ENCODE measurements at regions not wholly inside any gene's neighbourhood (a gene's known extent, or its start where the extent isn't known, plus 50 kb on each side); places are given as distances from the start of the nearest gene placed in this dataset.

- H3K4me3 ChIP-seq, result no peak overlapping the region
- H3K27ac ChIP-seq, result no peak overlapping the region
- DNase-seq, result no peak
- H3K4me1 ChIP-seq, result no peaks in the 10 kb centered on the region
- WGBS, 2 donors, result 63 to 88% methylated on average over 1 of the region's 1 CpG
- no peaks in the 10 kb centered on the region for H3K9me3 ChIP-seq
- H3K27me3 ChIP-seq, result no peaks in the 10 kb centered on the region
- no peak for TF ChIP-seq POLR2AphosphoS5 (IDR thresholded peaks at IDR 0.05)
- TF ChIP-seq CTCF (IDR thresholded peaks at IDR 0.05), result no peak
- no peak for TF ChIP-seq POLR2A (IDR thresholded peaks at IDR 0.05)
- TF ChIP-seq EP300 (IDR thresholded peaks at IDR 0.05), result no peak
- no peaks in the 10 kb centered on the region for H3K36me3 ChIP-seq
- intact Hi-C loops (cut with DNase I), result no loop called here
Observed at GRCh38 chr15:95121191-95121590, 889.8 kb downstream of the MCTP2 start.

- no peaks in the 10 kb centered on the region for H3K9me3 ChIP-seq
- WGBS, 2 donors, result 93 to 95% methylated on average over 2 of the region's 2 CpGs
- no peak overlapping the region for H3K27ac ChIP-seq
- TF ChIP-seq POLR2AphosphoS5 (IDR thresholded peaks at IDR 0.05) (no peak), EP300 (IDR thresholded peaks at IDR 0.05) (no peak), CTCF (IDR thresholded peaks at IDR 0.05) (no peak), POLR2A (IDR thresholded peaks at IDR 0.05) (no peak)
- intact Hi-C loops (cut with DNase I), result no loop called here
- DNase-seq, result no peak
- peaks cover 0 to 6% (median 0%) of the 10 kb centered on the region in 4 donors for H3K4me1 ChIP-seq
- H3K4me3 ChIP-seq, result no peak overlapping the region
- H3K27me3 ChIP-seq, result no peaks in the 10 kb centered on the region
- no peaks in the 10 kb centered on the region for H3K36me3 ChIP-seq
Observed at GRCh38 chr15:95125803-95126202, 894.4 kb downstream of the MCTP2 start.

- Histone ChIP-seq H3K27me3 (no peaks in the 10 kb centered on the region), H3K36me3 (no peaks in the 10 kb centered on the region), H3K27ac (no peak overlapping the region), H3K4me1 (peaks cover 0 to 6% (median 0%) of the 10 kb centered on the region in 4 donors), H3K9me3 (no peaks in the 10 kb centered on the region), H3K4me3 (no peak overlapping the region)
- no peak for DNase-seq
- intact Hi-C loops (cut with DNase I), result no loop called here
- WGBS, 2 donors, result 73 to 77% methylated on average over 3 of the region's 3 CpGs
- no peak for TF ChIP-seq POLR2A (IDR thresholded peaks at IDR 0.05)
- TF ChIP-seq EP300 (IDR thresholded peaks at IDR 0.05), result no peak
- no peak for TF ChIP-seq POLR2AphosphoS5 (IDR thresholded peaks at IDR 0.05)
- TF ChIP-seq CTCF (IDR thresholded peaks at IDR 0.05), result no peak
Observed at GRCh38 chr15:95127356-95127755, 896.0 kb downstream of the MCTP2 start.

- H3K27ac ChIP-seq, result no peak overlapping the region
- TF ChIP-seq POLR2AphosphoS5 (IDR thresholded peaks at IDR 0.05), result peak in 1 of 4 donors; percentile 34
- TF ChIP-seq CTCF (IDR thresholded peaks at IDR 0.05), result no peak
- H3K9me3 ChIP-seq, result no peaks in the 10 kb centered on the region
- no peaks in the 10 kb centered on the region for H3K27me3 ChIP-seq
- peaks cover 0 to 12% (median 6%) of the 10 kb centered on the region in 4 donors for H3K4me1 ChIP-seq
- WGBS, 2 donors, result 34 to 40% methylated on average over 4 of the region's 4 CpGs
- intact Hi-C loops (cut with DNase I), result no loop called here
- peak; percentile 73 for DNase-seq
- no peaks in the 10 kb centered on the region for H3K36me3 ChIP-seq
- H3K4me3 ChIP-seq, result no peak overlapping the region
Observed at GRCh38 chr15:95129574-95129973, 898.2 kb downstream of the MCTP2 start.

GRCh38 chr15:95131131-95131556 is 899.8 kb downstream of the MCTP2 start:
- Histone ChIP-seq H3K4me3 (no peak overlapping the region), H3K27ac (no peak overlapping the region), H3K36me3 (no peaks in the 10 kb centered on the region), H3K27me3 (no peaks in the 10 kb centered on the region), H3K4me1 (peaks cover 0 to 13% (median 10%) of the 10 kb centered on the region in 4 donors), H3K9me3 (no peaks in the 10 kb centered on the region)
- 47% methylated on average over 5 of the region's 5 CpGs for WGBS, 2 donors
- intact Hi-C loops (cut with DNase I), result no loop called here
- TF ChIP-seq EP300 (IDR thresholded peaks at IDR 0.05) (no peak), POLR2A (IDR thresholded peaks at IDR 0.05) (no peak), CTCF (IDR thresholded peaks at IDR 0.05) (no peak), POLR2AphosphoS5 (IDR thresholded peaks at IDR 0.05) (no peak)
- no peak for DNase-seq
